GM12872 (cell line): ENCODE measurements at regions not wholly inside any gene's neighbourhood (a gene's known extent, or its start where the extent isn't known, plus 50 kb on each side); places are given as distances from the start of the nearest gene placed in this dataset.

ENCODE experiments used
- CTCF ChIP-seq: IDR thresholded peaks from 3 replicates; pipeline ENCODE4 v1.5.1; 2011; ENCODE audit warnings: low read depth, mild to moderate bottlenecking, low read length, moderate library complexity; ENCODE audit not compliant: insufficient read depth

GRCh38 chr13:62932256-62932883 is 1516.7 kb upstream of the PCDH20 start:
- TF ChIP-seq CTCF, result no peak

GRCh38 chr13:62931853-62932252 is 1516.2 kb upstream of the PCDH20 start:
- TF ChIP-seq CTCF, result no peak

GRCh38 chr13:62924395-62924794 is 1508.7 kb upstream of the PCDH20 start:
- TF ChIP-seq CTCF, result no peak

- no peak for TF ChIP-seq CTCF
Measured at GRCh38 chr13:62920159-62920558, 1504.5 kb upstream of the PCDH20 start.

GRCh38 chr13:62919491-62919890 is 1503.8 kb upstream of the PCDH20 start:
- TF ChIP-seq CTCF, result no peak

GRCh38 chr13:62910541-62911060 is 1495.0 kb upstream of the PCDH20 start:
- TF ChIP-seq CTCF, result no peak

GRCh38 chr13:62908321-62908720 is 1492.7 kb upstream of the PCDH20 start:
- no peak for TF ChIP-seq CTCF
